HCT116 (cell line): ENCODE measurements at regions not wholly inside any gene's neighbourhood (a gene's known extent, or its start where the extent isn't known, plus 50 kb on each side); places are given as distances from the start of the nearest gene placed in this dataset.

Experiments used
- ATAC-seq: fragments of 200-7000 bp; cut with Tn5 transposase; 2 replicates; pipeline ENCODE4 v1.9.1; 2020; ENCODE audit warnings: mild to moderate bottlenecking, moderate library complexity
- BruUV-seq: library from RNA; stranded (reverse); fragments of 400-500 nt; replicated peaks from 2 replicates; lab custom pipeline; 2021; lab: Mats Ljungman, UMichigan
- CTCF ChIA-PET: fragments of 300-600 bp; sonication (Branson Sonifier 250); formaldehyde crosslinking; loops from one replicate; lab custom pipeline; 2021; ENCODE audit warnings: antibody characterized with exemption; lab: Charles Lee
- POLR2A ChIA-PET: fragments of 300-600, 350-600 bp; sonication (Branson Sonifier 250); formaldehyde crosslinking; loops from one replicate; lab custom pipeline; 2021; ENCODE audit warnings: antibody characterized with exemption; lab: Charles Lee
- RAD21 ChIA-PET, 2 experiments: fragments of 300-600 bp; sonication (Branson Sonifier 250); formaldehyde crosslinking; loops; one replicate each; lab custom pipeline; 2023; ENCODE audit warnings: low total read pairs in 2 of 2; ENCODE audit not compliant: uncharacterized antibody in 2 of 2, unreplicated experiment in 2 of 2, low non-redundant PET in 1 of 2; lab: Charles Lee
- DNase-seq: peaks from one replicate; pipeline ENCODE4 v3.0.0-alpha.2; 2010; ENCODE audit warnings: low read depth, low spot score
- H2AFZ ChIP-seq: fragments of 200-600 bp; shearing (Covaris generic), sonication (generic); 2 replicates; pipeline ENCODE4 v1.6.1; 2017; ENCODE audit warnings: low read depth, mixed run types, mixed read lengths, antibody characterized with exemption, low read length; ENCODE audit not compliant: poor library complexity, severe bottlenecking
- H3K27ac ChIP-seq: 2 replicates; pipeline ENCODE4 v1.5.1; 2012; ENCODE audit warnings: low read depth, low read length
- H3K27me3 ChIP-seq: fragments of 200-600 bp; sonication (generic); 2 replicates; pipeline ENCODE4 v1.6.1; 2016; ENCODE audit warnings: mixed run types, low read length, mixed read lengths; ENCODE audit not compliant: insufficient read depth
- H3K36me3 ChIP-seq, 2 experiments: fragments of 200-500 bp in 1 of 2; fragments of 200-600 bp in 1 of 2; sonication (Bioruptor generic) in 1 of 2; sonication (generic) in 1 of 2; 2 replicates each; pipeline versions ENCODE4 v1.5.1 to v1.6.1; 2014 to 2016; ENCODE audit warnings: low read length in 2 of 2, inconsistent platforms in 1 of 2, mixed read lengths in 1 of 2, mixed run types in 1 of 2; ENCODE audit not compliant: insufficient read depth in 2 of 2, control insufficient read depth in 1 of 2
- H3K4me1 ChIP-seq, 2 experiments: fragments of 200-600 bp in 1 of 2; sonication (generic) in 1 of 2; 2 replicates each; pipeline versions ENCODE4 v1.5.1 to v1.6.1; 2012 to 2017; ENCODE audit warnings: low read length in 2 of 2, inconsistent platforms in 1 of 2, mild to moderate bottlenecking in 1 of 2, mixed read lengths in 1 of 2, mixed run types in 1 of 2, moderate library complexity in 1 of 2; ENCODE audit not compliant: insufficient read depth in 2 of 2, control insufficient read depth in 1 of 2
- H3K4me2 ChIP-seq: fragments of 200-600 bp; sonication (generic); 2 replicates; pipeline ENCODE4 v1.6.1; 2017; ENCODE audit warnings: mixed run types, low read length, mixed read lengths
- H3K4me3 ChIP-seq, 2 experiments: fragments of 200-600 bp in 1 of 2; sonication (generic) in 1 of 2; replicated peaks in 1 of 2; 2 replicates each; pipeline ENCODE4 v1.5.1; 2011 to 2016; ENCODE audit warnings: low read length in 2 of 2, control low read depth in 1 of 2, low read depth in 1 of 2, mild to moderate bottlenecking in 1 of 2, mixed read lengths in 1 of 2, mixed run types in 1 of 2
- H3K79me2 ChIP-seq: fragments of 200-600 bp; sonication (generic); 2 replicates; pipeline ENCODE4 v1.6.1; 2017; ENCODE audit warnings: mild to moderate bottlenecking, mixed run types, low read length, moderate library complexity, mixed read lengths; ENCODE audit not compliant: insufficient read depth
- H3K9ac ChIP-seq: fragments of 200-600 bp; sonication (generic); 2 replicates; pipeline ENCODE4 v1.6.1; 2016; ENCODE audit warnings: low read length, mixed read lengths
- H3K9me2 ChIP-seq: fragments of 200-600 bp; sonication (generic), shearing (Covaris generic); 2 replicates; pipeline ENCODE4 v1.6.1; 2017; ENCODE audit warnings: mixed run types, mild to moderate bottlenecking, moderate library complexity; ENCODE audit not compliant: insufficient read depth
- H3K9me3 ChIP-seq, 2 experiments: fragments of 200-500 bp in 1 of 2; fragments of 200-600 bp in 1 of 2; sonication (Bioruptor generic) in 1 of 2; sonication (generic) in 1 of 2; 2 replicates each; pipeline ENCODE4 v1.6.1; 2014 to 2017; ENCODE audit warnings: low read length in 2 of 2, mixed read lengths in 2 of 2, inconsistent platforms in 1 of 2, low read depth in 1 of 2, mild to moderate bottlenecking in 1 of 2, mixed run types in 1 of 2, moderate library complexity in 1 of 2; ENCODE audit not compliant: control insufficient read depth in 1 of 2, insufficient read depth in 1 of 2
- H4K20me1 ChIP-seq: fragments of 200-600 bp; sonication (generic), shearing (Covaris generic); 2 replicates; pipeline ENCODE4 v1.6.1; 2017; ENCODE audit warnings: mixed run types, mild to moderate bottlenecking, moderate library complexity; ENCODE audit not compliant: insufficient read depth
- CBX3 ChIP-seq: IDR thresholded peaks from 2 replicates; pipeline ENCODE4 v1.6.1; 2012; ENCODE audit warnings: low read depth
- CEBPB ChIP-seq: IDR thresholded peaks from 2 replicates; pipeline ENCODE4 v1.6.1; 2012; ENCODE audit warnings: low read depth
- CTCF ChIP-seq, 3 experiments: fragments of 200-600 bp in 1 of 3; sonication (generic) in 1 of 3; IDR thresholded peaks in 2 of 3; conservative IDR thresholded peaks in 1 of 3; 2 replicates each; pipeline ENCODE4 v1.5.1; 2012 to 2017; ENCODE audit warnings: low read depth in 2 of 3, low read length in 2 of 3, antibody characterized with exemption in 1 of 3, borderline replicate concordance in 1 of 3, control low read depth in 1 of 3, mild to moderate bottlenecking in 1 of 3, mixed read lengths in 1 of 3, mixed run types in 1 of 3, moderate library complexity in 1 of 3; ENCODE audit not compliant: insufficient read depth in 1 of 3
- EGR1 ChIP-seq: IDR thresholded peaks from 2 replicates; pipeline ENCODE4 v1.6.1; 2012; ENCODE audit warnings: low read depth
- EZH2 ChIP-seq: fragments of 200-600 bp; sonication (generic); IDR thresholded peaks from 2 replicates; pipeline ENCODE4 v1.6.1; 2017; ENCODE audit warnings: antibody characterized with exemption, mixed run types
- FOSL1 ChIP-seq: IDR thresholded peaks from 2 replicates; pipeline ENCODE4 v1.6.1; 2012; ENCODE audit warnings: low read depth
- JUND ChIP-seq: IDR thresholded peaks from 2 replicates; pipeline ENCODE4 v1.6.1; 2012
- POLR2A ChIP-seq: IDR thresholded peaks from 2 replicates; pipeline ENCODE4 v1.7.0; 2011; ENCODE audit warnings: borderline replicate concordance; ENCODE audit not compliant: insufficient read depth, insufficient read length; ENCODE audit errors: extremely low read depth
- RAD21 ChIP-seq: IDR thresholded peaks from 2 replicates; pipeline ENCODE4 v1.6.1; 2012; ENCODE audit warnings: low read depth, mild to moderate bottlenecking
- SIN3A ChIP-seq: IDR thresholded peaks from 2 replicates; pipeline ENCODE4 v1.6.1; 2012; ENCODE audit warnings: low read depth
- SRF ChIP-seq: IDR thresholded peaks from 2 replicates; pipeline ENCODE4 v1.6.1; 2012; ENCODE audit warnings: low read depth
- TCF7L2 ChIP-seq: IDR thresholded peaks from 2 replicates; pipeline ENCODE4 v1.7.0; 2011; ENCODE audit warnings: borderline replicate concordance, inconsistent platforms; ENCODE audit not compliant: insufficient read depth, insufficient read length; ENCODE audit errors: extremely low read depth
- ZFX ChIP-seq: fragments of 450-650 bp; IDR thresholded peaks from 2 replicates; pipeline ENCODE4 v1.6.1; 2017
- ZNF274 ChIP-seq: fragments of 200-500 bp; sonication (Bioruptor generic); IDR thresholded peaks from 2 replicates; pipeline ENCODE4 v1.6.1; 2014; ENCODE audit warnings: mild to moderate bottlenecking, low read depth, low read length, inconsistent platforms
- intact Hi-C: fragments of 100-400 bp; cut with micrococcal nuclease; formaldehyde crosslinking; loops from 2 replicates; pipeline ENCODE4 v1.10.0; 2022
- TF ChIP-seq, protein P1 (sequence below): IDR thresholded peaks from 2 replicates; pipeline ENCODE4 v1.6.1; 2012
- TF ChIP-seq, protein P2 (sequence below): IDR thresholded peaks from 2 replicates; pipeline ENCODE4 v1.6.1; 2012

DNA sequence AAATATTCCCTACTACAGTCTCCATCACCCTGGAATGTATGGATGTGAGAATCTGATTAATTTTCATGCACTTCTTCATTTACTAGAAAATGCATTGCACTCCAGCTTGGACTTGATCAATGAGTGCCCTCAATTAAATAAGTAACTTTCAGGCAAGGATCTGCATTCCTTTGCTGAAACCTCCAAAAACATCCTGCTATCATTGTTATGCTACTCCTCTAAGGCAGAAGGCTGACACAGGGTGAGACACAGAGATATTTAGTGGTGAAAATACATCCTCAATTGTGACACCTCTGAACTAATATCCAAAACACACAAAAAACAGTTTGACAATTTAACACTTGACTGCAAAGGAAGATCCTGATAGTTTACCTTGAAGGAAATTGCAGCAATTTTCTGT is 57.9 kb upstream of the CDH12 start:
- BruUV-seq, result no TSS peak
- ChIA-PET CTCF (no interaction called here), RAD21 (no interaction called here), POLR2A (no interaction called here)
- Histone ChIP-seq H3K4me2 (no peak overlapping the region), H3K9me3 (peaks cover 17 to 30% of the 10 kb centered on the region in 2 experiments; a peak in 3 of 4 replicates), H3K4me3 (no peak overlapping the region), H3K27me3 (no peaks in the 10 kb centered on the region), H3K36me3 (no peaks in the 10 kb centered on the region), H2AFZ (no peak overlapping the region), H3K4me1 (no peaks in the 10 kb centered on the region), H3K9ac (no peak overlapping the region), H3K9me2 (no peaks in the 10 kb centered on the region), H4K20me1 (no peaks in the 10 kb centered on the region), H3K79me2 (no peaks in the 10 kb centered on the region), H3K27ac (no peak overlapping the region)
- intact Hi-C loops, result no loop called here
- no peak for ATAC-seq
- DNase-seq, result no peak
- TF ChIP-seq, protein P1, sequence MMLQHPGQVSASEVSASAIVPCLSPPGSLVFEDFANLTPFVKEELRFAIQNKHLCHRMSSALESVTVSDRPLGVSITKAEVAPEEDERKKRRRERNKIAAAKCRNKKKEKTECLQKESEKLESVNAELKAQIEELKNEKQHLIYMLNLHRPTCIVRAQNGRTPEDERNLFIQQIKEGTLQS, result no peak
- no peak for TF ChIP-seq ZFX
- no peak for TF ChIP-seq SRF
- no peak for TF ChIP-seq CBX3
- TF ChIP-seq TCF7L2, result no peak

- no TSS peak for BruUV-seq
- Histone ChIP-seq H3K9ac (no peak overlapping the region), H3K4me2 (no peak overlapping the region), H3K27me3 (no peaks in the 10 kb centered on the region), H3K4me3 (no peak overlapping the region), H3K36me3 (no peaks in the 10 kb centered on the region), H2AFZ (no peak overlapping the region), H4K20me1 (no peaks in the 10 kb centered on the region), H3K9me2 (no peaks in the 10 kb centered on the region), H3K9me3 (peaks cover 20 to 32% of the 10 kb centered on the region in 2 experiments; a peak in 3 of 4 replicates), H3K4me1 (no peaks in the 10 kb centered on the region), H3K79me2 (no peaks in the 10 kb centered on the region), H3K27ac (no peak overlapping the region)
- ChIA-PET RAD21 (no interaction called here), CTCF (no interaction called here), POLR2A (no interaction called here)
- intact Hi-C loops, result no loop called here
- TF ChIP-seq, protein P2, sequence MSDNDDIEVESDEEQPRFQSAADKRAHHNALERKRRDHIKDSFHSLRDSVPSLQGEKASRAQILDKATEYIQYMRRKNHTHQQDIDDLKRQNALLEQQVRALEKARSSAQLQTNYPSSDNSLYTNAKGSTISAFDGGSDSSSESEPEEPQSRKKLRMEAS, result no peak
- TF ChIP-seq ZNF274, result no peak
- TF ChIP-seq EGR1, result no peak
- no peak for TF ChIP-seq FOSL1
- no peak for TF ChIP-seq CBX3
- TF ChIP-seq CTCF (IDR thresholded peaks at IDR 0.05 in 2 of 3, conservative IDR thresholded peaks at IDR 0.05 in 1 of 3; ENCODE audit: borderline replicate concordance in 1 of 3, insufficient read depth in 1 of 3, low read depth in 2 of 3, low read length in 2 of 3), result no peak
- TF ChIP-seq POLR2A, result no peak
- no peak for TF ChIP-seq RAD21
- TF ChIP-seq EZH2, result no peak
- TF ChIP-seq, protein P1, result no peak
- TF ChIP-seq SIN3A, result no peak
- no peak for TF ChIP-seq JUND
- TF ChIP-seq SRF, result no peak
- TF ChIP-seq CEBPB, result no peak
- ATAC-seq (no peak), DNase-seq (no peak)
Observed at GRCh38 chr5:22910523-22910922, 57.4 kb upstream of the CDH12 start.
